HL-60 (cell line): ENCODE measurements at regions not wholly inside any gene's neighbourhood (a gene's known extent, or its start where the extent isn't known, plus 50 kb on each side); places are given as distances from the start of the nearest gene placed in this dataset.

ENCODE experiments used
- DNase-seq, 2 experiments: peaks; one replicate each; pipeline ENCODE4 v3.0.0-alpha.2; 2010 to 2020; ENCODE audit warnings: low read depth in 1 of 2, low spot score in 1 of 2
- H3K27ac ChIP-seq: fragments of 250-450 bp; sonication (Bioruptor Pico); replicated peaks from 2 replicates; pipeline ENCODE4 v1.5.1; 2020; ENCODE audit warnings: mild to moderate bottlenecking, moderate library complexity
- H3K27me3 ChIP-seq: fragments of 250-450 bp; sonication (Bioruptor Pico); 2 replicates; pipeline ENCODE4 v1.5.1; 2021; ENCODE audit warnings: mild to moderate bottlenecking, moderate library complexity; ENCODE audit not compliant: insufficient read depth, poor library complexity, severe bottlenecking
- H3K4me3 ChIP-seq: replicated peaks from 2 replicates; pipeline ENCODE4 v1.5.1; 2011; ENCODE audit warnings: mild to moderate bottlenecking, control low read depth, low read length; ENCODE audit not compliant: insufficient read depth
- GABPA ChIP-seq: IDR thresholded peaks from 2 replicates; pipeline ENCODE4 v1.6.1; 2012; ENCODE audit warnings: low read depth
- POLR2AphosphoS5 ChIP-seq: IDR thresholded peaks from 2 replicates; pipeline ENCODE4 v1.6.1; 2012; ENCODE audit warnings: low read depth
- SPI1 ChIP-seq: IDR thresholded peaks from 2 replicates; pipeline ENCODE4 v1.6.1; 2012; ENCODE audit warnings: low read depth, mild to moderate bottlenecking, borderline replicate concordance
- TF ChIP-seq, protein P1 (sequence below): IDR thresholded peaks from one replicate; pipeline ENCODE4 v1.5.1; 2011; ENCODE audit warnings: low read length, control low read depth, inconsistent platforms; ENCODE audit not compliant: insufficient read depth
- TF ChIP-seq, protein P2 (sequence below): IDR thresholded peaks from 2 replicates; pipeline ENCODE4 v1.6.1; 2012; ENCODE audit warnings: low read depth; ENCODE audit not compliant: insufficient replicate concordance

DNA sequence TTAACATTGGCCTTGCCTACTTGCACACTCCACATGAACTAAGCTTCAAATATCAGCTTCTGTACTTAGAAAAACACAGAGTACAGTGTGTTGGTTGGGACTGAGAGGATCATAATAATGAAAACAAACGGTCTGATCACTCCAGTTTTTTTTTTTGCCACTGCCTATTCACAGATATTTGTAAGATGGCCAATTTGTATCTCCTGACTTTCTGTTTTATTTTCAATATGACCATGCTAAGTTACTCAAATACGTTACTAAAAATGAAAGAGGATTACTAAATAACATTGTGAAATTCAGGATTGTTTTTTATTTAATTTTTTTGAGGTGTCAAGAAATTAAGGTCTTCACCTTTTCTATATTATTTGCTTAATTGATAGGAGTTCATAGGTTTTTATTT is 595.1 kb downstream of the TUSC7 start:
- no peak for DNase-seq
- Histone ChIP-seq H3K4me3 (no peak overlapping the region), H3K27ac (no peak overlapping the region), H3K27me3 (no peaks in the 10 kb centered on the region)
- no peak for TF ChIP-seq SPI1
- TF ChIP-seq, protein P1, sequence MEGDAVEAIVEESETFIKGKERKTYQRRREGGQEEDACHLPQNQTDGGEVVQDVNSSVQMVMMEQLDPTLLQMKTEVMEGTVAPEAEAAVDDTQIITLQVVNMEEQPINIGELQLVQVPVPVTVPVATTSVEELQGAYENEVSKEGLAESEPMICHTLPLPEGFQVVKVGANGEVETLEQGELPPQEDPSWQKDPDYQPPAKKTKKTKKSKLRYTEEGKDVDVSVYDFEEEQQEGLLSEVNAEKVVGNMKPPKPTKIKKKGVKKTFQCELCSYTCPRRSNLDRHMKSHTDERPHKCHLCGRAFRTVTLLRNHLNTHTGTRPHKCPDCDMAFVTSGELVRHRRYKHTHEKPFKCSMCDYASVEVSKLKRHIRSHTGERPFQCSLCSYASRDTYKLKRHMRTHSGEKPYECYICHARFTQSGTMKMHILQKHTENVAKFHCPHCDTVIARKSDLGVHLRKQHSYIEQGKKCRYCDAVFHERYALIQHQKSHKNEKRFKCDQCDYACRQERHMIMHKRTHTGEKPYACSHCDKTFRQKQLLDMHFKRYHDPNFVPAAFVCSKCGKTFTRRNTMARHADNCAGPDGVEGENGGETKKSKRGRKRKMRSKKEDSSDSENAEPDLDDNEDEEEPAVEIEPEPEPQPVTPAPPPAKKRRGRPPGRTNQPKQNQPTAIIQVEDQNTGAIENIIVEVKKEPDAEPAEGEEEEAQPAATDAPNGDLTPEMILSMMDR = no peak

DNA sequence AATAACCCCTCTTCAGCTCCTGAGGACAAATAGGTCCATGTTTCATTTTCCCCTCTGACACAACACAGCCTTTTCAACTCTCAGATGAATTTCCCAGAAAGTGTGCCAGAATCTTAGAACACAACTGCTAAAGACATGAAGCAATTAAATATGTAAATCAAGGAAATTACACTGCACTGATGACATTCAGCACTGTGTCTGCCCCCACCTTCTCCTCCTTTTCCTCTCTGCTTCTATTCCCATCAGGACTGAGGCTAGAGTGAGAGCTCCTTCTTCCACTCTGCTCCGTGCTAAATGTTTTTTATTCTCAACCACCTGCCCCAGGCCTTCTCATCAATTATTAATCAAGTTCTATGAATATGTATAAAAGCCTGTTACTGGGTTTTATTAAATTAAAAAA is 596.1 kb downstream of the TUSC7 start:
- no peak overlapping the region for H3K27ac ChIP-seq

DNA sequence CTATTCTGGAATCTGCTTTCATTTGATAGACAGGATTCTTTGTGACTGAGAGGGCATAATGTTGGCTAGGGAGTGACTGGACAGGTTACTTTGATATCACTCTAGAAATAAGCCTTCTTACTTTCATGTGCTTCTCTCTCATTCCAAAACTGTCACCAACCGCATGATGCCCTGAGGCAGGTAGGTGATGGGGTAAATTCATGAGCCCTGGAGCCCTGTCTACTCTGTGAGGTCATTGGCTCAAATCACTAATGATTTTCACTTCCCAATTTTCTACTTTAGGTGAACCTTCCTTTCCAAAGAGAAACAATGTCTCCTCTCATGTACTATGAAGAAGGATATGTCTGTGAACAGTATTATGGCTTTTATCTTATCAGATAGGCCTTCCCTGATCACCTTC is 596.7 kb downstream of the TUSC7 start:
- no peak overlapping the region for H3K4me3 ChIP-seq
- DNase-seq = no peak
- TF ChIP-seq, protein P2, sequence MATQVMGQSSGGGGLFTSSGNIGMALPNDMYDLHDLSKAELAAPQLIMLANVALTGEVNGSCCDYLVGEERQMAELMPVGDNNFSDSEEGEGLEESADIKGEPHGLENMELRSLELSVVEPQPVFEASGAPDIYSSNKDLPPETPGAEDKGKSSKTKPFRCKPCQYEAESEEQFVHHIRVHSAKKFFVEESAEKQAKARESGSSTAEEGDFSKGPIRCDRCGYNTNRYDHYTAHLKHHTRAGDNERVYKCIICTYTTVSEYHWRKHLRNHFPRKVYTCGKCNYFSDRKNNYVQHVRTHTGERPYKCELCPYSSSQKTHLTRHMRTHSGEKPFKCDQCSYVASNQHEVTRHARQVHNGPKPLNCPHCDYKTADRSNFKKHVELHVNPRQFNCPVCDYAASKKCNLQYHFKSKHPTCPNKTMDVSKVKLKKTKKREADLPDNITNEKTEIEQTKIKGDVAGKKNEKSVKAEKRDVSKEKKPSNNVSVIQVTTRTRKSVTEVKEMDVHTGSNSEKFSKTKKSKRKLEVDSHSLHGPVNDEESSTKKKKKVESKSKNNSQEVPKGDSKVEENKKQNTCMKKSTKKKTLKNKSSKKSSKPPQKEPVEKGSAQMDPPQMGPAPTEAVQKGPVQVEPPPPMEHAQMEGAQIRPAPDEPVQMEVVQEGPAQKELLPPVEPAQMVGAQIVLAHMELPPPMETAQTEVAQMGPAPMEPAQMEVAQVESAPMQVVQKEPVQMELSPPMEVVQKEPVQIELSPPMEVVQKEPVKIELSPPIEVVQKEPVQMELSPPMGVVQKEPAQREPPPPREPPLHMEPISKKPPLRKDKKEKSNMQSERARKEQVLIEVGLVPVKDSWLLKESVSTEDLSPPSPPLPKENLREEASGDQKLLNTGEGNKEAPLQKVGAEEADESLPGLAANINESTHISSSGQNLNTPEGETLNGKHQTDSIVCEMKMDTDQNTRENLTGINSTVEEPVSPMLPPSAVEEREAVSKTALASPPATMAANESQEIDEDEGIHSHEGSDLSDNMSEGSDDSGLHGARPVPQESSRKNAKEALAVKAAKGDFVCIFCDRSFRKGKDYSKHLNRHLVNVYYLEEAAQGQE = no peak

More for the DNA sequence above, 596.1 kb downstream of the TUSC7 start:
- no peaks in the 10 kb centered on the region for H3K27me3 ChIP-seq
- H3K4me3 ChIP-seq = no peak overlapping the region
- DNase-seq = no peak
- no peak for TF ChIP-seq GABPA

DNA sequence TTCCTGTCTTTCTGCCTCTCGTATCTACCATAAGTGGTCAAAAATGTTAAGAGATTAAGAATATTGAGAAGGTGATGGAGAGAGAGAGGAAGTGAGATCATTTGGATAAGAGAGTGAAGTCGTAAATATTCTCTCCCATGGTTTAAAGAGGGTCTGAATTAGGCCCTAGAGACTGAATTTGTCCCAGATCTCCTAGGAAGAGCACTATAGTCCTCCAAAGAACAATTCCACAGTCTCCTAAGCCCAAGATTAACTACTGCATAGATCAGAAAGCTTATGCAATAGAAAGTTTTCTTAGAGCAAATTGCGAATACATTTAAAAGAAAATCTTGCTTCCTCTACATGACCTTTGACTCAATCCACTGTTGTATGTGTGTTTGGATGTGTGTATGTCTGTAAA is 598.8 kb downstream of the TUSC7 start:
- no peak for DNase-seq
- no peaks in the 10 kb centered on the region for H3K27me3 ChIP-seq
- no peak for TF ChIP-seq POLR2AphosphoS5
- TF ChIP-seq, protein P1 = no peak
- TF ChIP-seq, protein P2 = no peak
- no peak for TF ChIP-seq SPI1
- no peak for TF ChIP-seq GABPA

More for the DNA sequence above, 596.7 kb downstream of the TUSC7 start:
- Histone ChIP-seq H3K27me3 (no peaks in the 10 kb centered on the region), H3K27ac (no peak overlapping the region)

DNA sequence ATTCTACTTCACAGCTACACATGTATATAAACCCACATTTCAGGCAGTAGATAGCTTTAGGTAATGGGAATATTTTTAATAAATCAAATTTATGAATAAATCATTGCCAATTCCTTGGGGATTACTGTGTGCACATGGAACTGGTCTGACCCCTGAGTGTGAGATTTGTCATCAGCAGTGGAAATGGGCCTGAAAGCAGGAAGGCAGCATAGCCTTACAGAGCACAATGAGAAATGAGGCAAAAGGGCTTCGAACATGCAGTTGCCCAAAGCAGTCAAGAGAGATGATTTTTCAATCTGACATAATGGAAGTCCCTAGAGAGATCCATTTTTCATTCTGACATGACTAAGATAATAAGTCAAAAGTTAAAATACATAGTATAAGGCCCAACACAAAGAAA is 599.2 kb downstream of the TUSC7 start:
- no peak overlapping the region for H3K27ac ChIP-seq
- no peaks in the 10 kb centered on the region for H3K27me3 ChIP-seq
- DNase-seq = no peak
- no peak overlapping the region for H3K4me3 ChIP-seq
- TF ChIP-seq POLR2AphosphoS5 (no peak), GABPA (no peak), SPI1 (no peak)
- TF ChIP-seq, protein P2 = no peak
- TF ChIP-seq, protein P1 = no peak

More for the DNA sequence above, 598.8 kb downstream of the TUSC7 start:
- no peak overlapping the region for H3K27ac ChIP-seq
- H3K4me3 ChIP-seq = no peak overlapping the region
